GM23338 (cell line): ENCODE measurements at regions not wholly inside any gene's neighbourhood (a gene's known extent, or its start where the extent isn't known, plus 50 kb on each side); places are given as distances from the start of the nearest gene placed in this dataset.

Experiments
- ATAC-seq: fragments of 200-7000 bp; cut with Tn5 transposase; 3 replicates; pipeline ENCODE4 v1.9.1; 2020
- DNase-seq: peaks from one replicate; pipeline ENCODE4 v3.0.0-alpha.2; 2015; ENCODE audit warnings: low spot score
- H2AFZ ChIP-seq: fragments of 200-600 bp; sonication (generic); 2 replicates; pipeline ENCODE4 v1.8.0; 2016; ENCODE audit warnings: antibody characterized with exemption, mild to moderate bottlenecking, moderate library complexity
- H3F3A ChIP-seq: fragments of 200-600 bp; sonication (generic); replicated peaks from 2 replicates; pipeline ENCODE4 v1.8.0; 2017; ENCODE audit warnings: antibody characterized with exemption, mixed run types, low read depth
- H3K27ac ChIP-seq: fragments of 200-600 bp; sonication (generic); 2 replicates; pipeline ENCODE4 v1.6.1; 2016; ENCODE audit warnings: low read depth
- H3K27me3 ChIP-seq: fragments of 200-600 bp; sonication (generic); 2 replicates; pipeline ENCODE4 v1.8.0; 2016; ENCODE audit warnings: mild to moderate bottlenecking, mixed run types, moderate library complexity; ENCODE audit not compliant: insufficient read depth
- H3K36me3 ChIP-seq: fragments of 200-600 bp; sonication (generic); 2 replicates; pipeline ENCODE4 v1.8.0; 2016; ENCODE audit warnings: mild to moderate bottlenecking; ENCODE audit not compliant: insufficient read depth
- H3K4me1 ChIP-seq: fragments of 200-600 bp; sonication (generic); 2 replicates; pipeline ENCODE4 v1.8.0; 2016; ENCODE audit warnings: mild to moderate bottlenecking, moderate library complexity; ENCODE audit not compliant: insufficient read depth
- H3K4me2 ChIP-seq: fragments of 200-600 bp; sonication (generic); 2 replicates; pipeline ENCODE4 v1.7.1; 2017; ENCODE audit warnings: mixed run types
- H3K4me3 ChIP-seq: fragments of 200-600 bp; sonication (generic); 2 replicates; pipeline ENCODE4 v1.6.1; 2016; ENCODE audit warnings: mixed run types
- H3K79me2 ChIP-seq: fragments of 200-600 bp; sonication (generic); replicated peaks from 2 replicates; pipeline ENCODE4 v1.8.0; 2017; ENCODE audit warnings: mild to moderate bottlenecking; ENCODE audit not compliant: insufficient read depth
- H3K9me2 ChIP-seq: fragments of 200-600 bp; sonication (generic); 2 replicates; pipeline ENCODE4 v1.8.0; 2017; ENCODE audit not compliant: insufficient read depth
- H4K20me1 ChIP-seq: fragments of 200-600 bp; sonication (generic); replicated peaks from 2 replicates; pipeline ENCODE4 v1.8.0; 2017; ENCODE audit warnings: mild to moderate bottlenecking; ENCODE audit not compliant: insufficient read depth
- H3K27ac Mint-ChIP-seq: 2 replicates; pipeline ENCODE4 v1.8.0; 2020; ENCODE audit warnings: inconsistent platforms, mild to moderate bottlenecking, moderate library complexity, mixed read lengths
- H3K27me3 Mint-ChIP-seq: 3 replicates; pipeline ENCODE4 v1.8.0; 2022; ENCODE audit warnings: low read depth, mild to moderate bottlenecking, moderate library complexity, mixed read lengths, inconsistent platforms; ENCODE audit not compliant: insufficient read depth, poor library complexity
- H3K36me3 Mint-ChIP-seq: 3 replicates; pipeline ENCODE4 v1.8.0; 2021; ENCODE audit warnings: low read depth, mild to moderate bottlenecking, inconsistent platforms, moderate library complexity, mixed read lengths
- H3K4me1 Mint-ChIP-seq: 3 replicates; pipeline ENCODE4 v1.8.0; 2020; ENCODE audit warnings: mild to moderate bottlenecking, inconsistent platforms, mixed read lengths
- H3K4me3 Mint-ChIP-seq: 3 replicates; pipeline ENCODE4 v1.8.0; 2021; ENCODE audit warnings: moderate library complexity, mild to moderate bottlenecking, inconsistent platforms, mixed read lengths
- H3K9me3 Mint-ChIP-seq: 3 replicates; pipeline ENCODE4 v1.8.0; 2020; ENCODE audit warnings: moderate library complexity, mild to moderate bottlenecking, inconsistent platforms, mixed read lengths
- EZH2 ChIP-seq: fragments of 200-600 bp; sonication (generic); IDR thresholded peaks from one replicate; pipeline ENCODE4 v1.8.0; 2017; ENCODE audit warnings: antibody characterized with exemption, mild to moderate bottlenecking, low read depth; ENCODE audit not compliant: unreplicated experiment
- EZH2phosphoT487 ChIP-seq: fragments of 200-600 bp; sonication (generic); IDR thresholded peaks from one replicate; pipeline ENCODE4 v1.8.1; 2018; ENCODE audit warnings: antibody characterized with exemption; ENCODE audit not compliant: unreplicated experiment
- NANOG ChIP-seq: IDR thresholded peaks from 2 replicates; pipeline ENCODE4 v1.6.1; 2016; ENCODE audit warnings: antibody characterized with exemption, borderline replicate concordance
- POLR2AphosphoS5 ChIP-seq: IDR thresholded peaks from 2 replicates; pipeline ENCODE4 v1.6.1; 2016; ENCODE audit warnings: antibody characterized with exemption, low read depth
- STAT1 ChIP-seq: IDR thresholded peaks from one replicate; pipeline ENCODE4 v1.6.1; 2016; ENCODE audit warnings: antibody characterized with exemption; ENCODE audit not compliant: unreplicated experiment
- ZNF114 ChIP-seq: fragments of 250-450 bp; sonication (Bioruptor Pico); IDR thresholded peaks from 2 replicates; pipeline ENCODE4 v1.5.0; 2020; ENCODE audit warnings: mild to moderate bottlenecking, moderate library complexity
- ZNF331 ChIP-seq: fragments of 250-450 bp; sonication (Bioruptor Pico); IDR thresholded peaks from 2 replicates; pipeline ENCODE4 v1.5.0; 2020; ENCODE audit warnings: low read depth, mild to moderate bottlenecking, moderate library complexity
- TF ChIP-seq, protein P1 (sequence below): fragments of 250-450 bp; sonication (Bioruptor Pico); IDR thresholded peaks from 2 replicates; pipeline ENCODE4 v1.5.0; 2020; ENCODE audit warnings: mild to moderate bottlenecking, moderate library complexity
- TF ChIP-seq, protein P2 (sequence below), 2 experiments: fragments of 200-600 bp in 1 of 2; sonication (generic) in 1 of 2; conservative IDR thresholded peaks; 2 replicates each; pipeline versions ENCODE4 v1.5.1 to v1.6.1; 2016 to 2017; ENCODE audit warnings: antibody characterized with exemption in 2 of 2, low read depth in 2 of 2, mild to moderate bottlenecking in 2 of 2, moderate library complexity in 1 of 2

DNA sequence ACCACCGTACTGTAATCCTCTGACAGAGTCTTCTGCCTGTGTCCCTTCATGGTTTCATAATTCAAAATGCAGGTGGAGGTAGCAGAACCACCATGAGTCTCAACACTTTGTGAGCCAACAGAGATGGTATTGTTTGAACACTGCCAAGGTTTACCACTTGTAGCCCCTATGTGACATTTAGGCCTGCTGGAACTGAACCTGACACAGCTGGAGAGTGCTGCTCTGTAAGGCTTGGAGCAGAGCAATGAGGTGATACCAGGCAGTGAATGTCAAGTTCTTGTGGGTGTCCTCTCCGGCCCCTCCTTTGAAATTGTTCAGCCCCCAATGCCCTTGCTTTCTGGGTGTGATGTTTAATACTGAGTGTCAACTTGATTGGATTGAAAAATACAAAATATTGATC, 1042.9 kb downstream of the ARAP2 start:
- Histone ChIP-seq H3K79me2 (no peaks in the 10 kb centered on the region), H3K27ac (no peak overlapping the region), H3K36me3 (no peaks in the 10 kb centered on the region), H2AFZ (no peak overlapping the region), H3K4me3 (no peak overlapping the region), H3K9me2 (peaks cover 18% of the 10 kb centered on the region), H3F3A (no peaks in the 10 kb centered on the region), H3K4me1 (no peaks in the 10 kb centered on the region), H3K4me2 (no peak overlapping the region), H3K27me3 (no peaks in the 10 kb centered on the region), H4K20me1 (no peaks in the 10 kb centered on the region)
- H3K27me3 Mint-ChIP-seq = no peaks in the 10 kb centered on the region
- peaks cover 8% of the 10 kb centered on the region; the same call in 2 of the 3 replicates for H3K9me3 Mint-ChIP-seq
- peaks cover 8% of the 10 kb centered on the region for H3K36me3 Mint-ChIP-seq
- no peak for TF ChIP-seq ZNF114 (CRISPR knock-in tag)
- no peak for TF ChIP-seq EZH2phosphoT487
- TF ChIP-seq ZNF331 (CRISPR knock-in tag) = no peak
- TF ChIP-seq EZH2 = no peak
- no peak for TF ChIP-seq NANOG
- TF ChIP-seq, protein P1, sequence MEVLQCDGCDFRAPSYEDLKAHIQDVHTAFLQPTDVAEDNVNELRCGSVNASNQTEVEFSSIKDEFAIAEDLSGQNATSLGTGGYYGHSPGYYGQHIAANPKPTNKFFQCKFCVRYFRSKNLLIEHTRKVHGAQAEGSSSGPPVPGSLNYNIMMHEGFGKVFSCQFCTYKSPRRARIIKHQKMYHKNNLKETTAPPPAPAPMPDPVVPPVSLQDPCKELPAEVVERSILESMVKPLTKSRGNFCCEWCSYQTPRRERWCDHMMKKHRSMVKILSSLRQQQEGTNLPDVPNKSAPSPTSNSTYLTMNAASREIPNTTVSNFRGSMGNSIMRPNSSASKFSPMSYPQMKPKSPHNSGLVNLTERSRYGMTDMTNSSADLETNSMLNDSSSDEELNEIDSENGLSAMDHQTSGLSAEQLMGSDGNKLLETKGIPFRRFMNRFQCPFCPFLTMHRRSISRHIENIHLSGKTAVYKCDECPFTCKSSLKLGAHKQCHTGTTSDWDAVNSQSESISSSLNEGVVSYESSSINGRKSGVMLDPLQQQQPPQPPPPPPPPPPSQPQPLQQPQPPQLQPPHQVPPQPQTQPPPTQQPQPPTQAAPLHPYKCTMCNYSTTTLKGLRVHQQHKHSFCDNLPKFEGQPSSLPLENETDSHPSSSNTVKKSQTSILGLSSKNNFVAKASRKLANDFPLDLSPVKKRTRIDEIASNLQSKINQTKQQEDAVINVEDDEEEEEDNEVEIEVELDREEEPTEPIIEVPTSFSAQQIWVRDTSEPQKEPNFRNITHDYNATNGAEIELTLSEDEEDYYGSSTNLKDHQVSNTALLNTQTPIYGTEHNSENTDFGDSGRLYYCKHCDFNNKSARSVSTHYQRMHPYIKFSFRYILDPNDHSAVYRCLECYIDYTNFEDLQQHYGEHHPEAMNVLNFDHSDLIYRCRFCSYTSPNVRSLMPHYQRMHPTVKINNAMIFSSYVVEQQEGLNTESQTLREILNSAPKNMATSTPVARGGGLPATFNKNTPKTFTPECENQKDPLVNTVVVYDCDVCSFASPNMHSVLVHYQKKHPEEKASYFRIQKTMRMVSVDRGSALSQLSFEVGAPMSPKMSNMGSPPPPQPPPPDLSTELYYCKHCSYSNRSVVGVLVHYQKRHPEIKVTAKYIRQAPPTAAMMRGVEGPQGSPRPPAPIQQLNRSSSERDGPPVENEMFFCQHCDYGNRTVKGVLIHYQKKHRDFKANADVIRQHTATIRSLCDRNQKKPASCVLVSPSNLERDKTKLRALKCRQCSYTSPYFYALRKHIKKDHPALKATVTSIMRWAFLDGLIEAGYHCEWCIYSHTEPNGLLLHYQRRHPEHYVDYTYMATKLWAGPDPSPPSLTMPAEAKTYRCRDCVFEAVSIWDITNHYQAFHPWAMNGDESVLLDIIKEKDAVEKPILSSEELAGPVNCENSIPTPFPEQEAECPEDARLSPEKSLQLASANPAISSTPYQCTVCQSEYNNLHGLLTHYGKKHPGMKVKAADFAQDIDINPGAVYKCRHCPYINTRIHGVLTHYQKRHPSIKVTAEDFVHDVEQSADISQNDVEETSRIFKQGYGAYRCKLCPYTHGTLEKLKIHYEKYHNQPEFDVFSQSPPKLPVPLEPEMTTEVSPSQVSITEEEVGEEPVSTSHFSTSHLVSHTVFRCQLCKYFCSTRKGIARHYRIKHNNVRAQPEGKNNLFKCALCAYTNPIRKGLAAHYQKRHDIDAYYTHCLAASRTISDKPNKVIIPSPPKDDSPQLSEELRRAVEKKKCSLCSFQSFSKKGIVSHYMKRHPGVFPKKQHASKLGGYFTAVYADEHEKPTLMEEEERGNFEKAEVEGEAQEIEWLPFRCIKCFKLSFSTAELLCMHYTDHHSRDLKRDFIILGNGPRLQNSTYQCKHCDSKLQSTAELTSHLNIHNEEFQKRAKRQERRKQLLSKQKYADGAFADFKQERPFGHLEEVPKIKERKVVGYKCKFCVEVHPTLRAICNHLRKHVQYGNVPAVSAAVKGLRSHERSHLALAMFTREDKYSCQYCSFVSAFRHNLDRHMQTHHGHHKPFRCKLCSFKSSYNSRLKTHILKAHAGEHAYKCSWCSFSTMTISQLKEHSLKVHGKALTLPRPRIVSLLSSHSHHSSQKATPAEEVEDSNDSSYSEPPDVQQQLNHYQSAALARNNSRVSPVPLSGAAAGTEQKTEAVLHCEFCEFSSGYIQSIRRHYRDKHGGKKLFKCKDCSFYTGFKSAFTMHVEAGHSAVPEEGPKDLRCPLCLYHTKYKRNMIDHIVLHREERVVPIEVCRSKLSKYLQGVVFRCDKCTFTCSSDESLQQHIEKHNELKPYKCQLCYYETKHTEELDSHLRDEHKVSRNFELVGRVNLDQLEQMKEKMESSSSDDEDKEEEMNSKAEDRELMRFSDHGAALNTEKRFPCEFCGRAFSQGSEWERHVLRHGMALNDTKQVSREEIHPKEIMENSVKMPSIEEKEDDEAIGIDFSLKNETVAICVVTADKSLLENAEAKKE (CRISPR knock-in tag) = no peak
- no peak for TF ChIP-seq POLR2AphosphoS5
- TF ChIP-seq STAT1 = no peak
- TF ChIP-seq, protein P2, sequence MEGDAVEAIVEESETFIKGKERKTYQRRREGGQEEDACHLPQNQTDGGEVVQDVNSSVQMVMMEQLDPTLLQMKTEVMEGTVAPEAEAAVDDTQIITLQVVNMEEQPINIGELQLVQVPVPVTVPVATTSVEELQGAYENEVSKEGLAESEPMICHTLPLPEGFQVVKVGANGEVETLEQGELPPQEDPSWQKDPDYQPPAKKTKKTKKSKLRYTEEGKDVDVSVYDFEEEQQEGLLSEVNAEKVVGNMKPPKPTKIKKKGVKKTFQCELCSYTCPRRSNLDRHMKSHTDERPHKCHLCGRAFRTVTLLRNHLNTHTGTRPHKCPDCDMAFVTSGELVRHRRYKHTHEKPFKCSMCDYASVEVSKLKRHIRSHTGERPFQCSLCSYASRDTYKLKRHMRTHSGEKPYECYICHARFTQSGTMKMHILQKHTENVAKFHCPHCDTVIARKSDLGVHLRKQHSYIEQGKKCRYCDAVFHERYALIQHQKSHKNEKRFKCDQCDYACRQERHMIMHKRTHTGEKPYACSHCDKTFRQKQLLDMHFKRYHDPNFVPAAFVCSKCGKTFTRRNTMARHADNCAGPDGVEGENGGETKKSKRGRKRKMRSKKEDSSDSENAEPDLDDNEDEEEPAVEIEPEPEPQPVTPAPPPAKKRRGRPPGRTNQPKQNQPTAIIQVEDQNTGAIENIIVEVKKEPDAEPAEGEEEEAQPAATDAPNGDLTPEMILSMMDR (conservative IDR thresholded peaks at IDR 0.05; ENCODE audit: low read depth in 2 of 2) = no peak
- no peak overlapping the region for H3K27ac Mint-ChIP-seq
- H3K4me3 Mint-ChIP-seq = no peak overlapping the region
- no peaks in the 10 kb centered on the region for H3K4me1 Mint-ChIP-seq
- DNase-seq (no peak), ATAC-seq (no peak)
